Brain microvascular endothelial cell (primary cell): ENCODE measurements at regions not wholly inside any gene's neighbourhood (a gene's known extent, or its start where the extent isn't known, plus 50 kb on each side); places are given as distances from the start of the nearest gene placed in this dataset.
"Not testable (repeated sequence)": the region's sequence is repeated elsewhere in the genome, so short reads cannot be mapped to it uniquely, and the experiment has no call there.

Source experiments
- DNase-seq: peaks from one replicate; pipeline ENCODE4 v3.0.0-alpha.2; 2020
- H3K27ac ChIP-seq: fragments of 250-450 bp; sonication (Bioruptor Pico); 2 replicates; pipeline ENCODE4 v1.5.1; 2020; ENCODE audit warnings: mild to moderate bottlenecking, moderate library complexity
- H3K27me3 ChIP-seq: fragments of 250-450 bp; sonication (Bioruptor Pico); replicated peaks from 2 replicates; pipeline ENCODE4 v1.5.1; 2020; ENCODE audit warnings: mild to moderate bottlenecking
- H3K36me3 ChIP-seq: fragments of 250-450 bp; sonication (Bioruptor Pico); replicated peaks from 2 replicates; pipeline ENCODE4 v1.5.1; 2020; ENCODE audit warnings: mild to moderate bottlenecking
- H3K4me3 ChIP-seq: 2 replicates; pipeline ENCODE4 v1.5.1; 2011; ENCODE audit warnings: low read depth, mild to moderate bottlenecking, control low read depth, low read length, moderate library complexity
- in situ Hi-C: cut with HindIII; loops from 2 replicates; pipeline ENCODE4 v1.10.0; 2017; ENCODE audit warnings: low sequenced_read_pairs, low pct_ligation_motif_present
- TF ChIP-seq, protein P1 (sequence below): IDR thresholded peaks from 2 replicates; pipeline ENCODE4 v1.5.1; 2011; ENCODE audit warnings: low read depth, mild to moderate bottlenecking, moderate library complexity, low read length, control low read depth, inconsistent platforms; ENCODE audit errors: missing control alignments

DNA sequence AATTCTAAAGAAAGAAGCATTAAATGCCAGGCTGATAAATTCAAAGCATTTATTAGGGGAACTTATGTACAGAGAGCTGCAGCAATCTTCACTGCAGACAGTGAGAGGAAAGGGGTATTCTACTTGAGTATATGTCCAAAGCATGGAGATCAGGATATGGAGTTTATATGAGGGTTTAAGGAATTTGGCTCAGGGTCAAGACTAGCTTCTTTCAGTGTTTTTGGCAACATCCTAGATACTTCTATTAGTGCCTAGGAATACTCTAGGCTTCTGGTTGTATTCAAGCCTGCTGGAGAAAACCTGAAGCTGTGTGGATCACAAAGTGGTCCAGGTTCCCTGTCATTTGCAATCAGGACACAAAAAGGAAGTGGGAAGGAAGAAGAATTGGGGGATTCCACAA lies 194.6 kb downstream of the CETN3 start:
- Histone ChIP-seq H3K4me3 (no peak overlapping the region), H3K27ac (no peak overlapping the region), H3K36me3 (no peaks in the 10 kb centered on the region), H3K27me3 (no peaks in the 10 kb centered on the region)
- TF ChIP-seq, protein P1, sequence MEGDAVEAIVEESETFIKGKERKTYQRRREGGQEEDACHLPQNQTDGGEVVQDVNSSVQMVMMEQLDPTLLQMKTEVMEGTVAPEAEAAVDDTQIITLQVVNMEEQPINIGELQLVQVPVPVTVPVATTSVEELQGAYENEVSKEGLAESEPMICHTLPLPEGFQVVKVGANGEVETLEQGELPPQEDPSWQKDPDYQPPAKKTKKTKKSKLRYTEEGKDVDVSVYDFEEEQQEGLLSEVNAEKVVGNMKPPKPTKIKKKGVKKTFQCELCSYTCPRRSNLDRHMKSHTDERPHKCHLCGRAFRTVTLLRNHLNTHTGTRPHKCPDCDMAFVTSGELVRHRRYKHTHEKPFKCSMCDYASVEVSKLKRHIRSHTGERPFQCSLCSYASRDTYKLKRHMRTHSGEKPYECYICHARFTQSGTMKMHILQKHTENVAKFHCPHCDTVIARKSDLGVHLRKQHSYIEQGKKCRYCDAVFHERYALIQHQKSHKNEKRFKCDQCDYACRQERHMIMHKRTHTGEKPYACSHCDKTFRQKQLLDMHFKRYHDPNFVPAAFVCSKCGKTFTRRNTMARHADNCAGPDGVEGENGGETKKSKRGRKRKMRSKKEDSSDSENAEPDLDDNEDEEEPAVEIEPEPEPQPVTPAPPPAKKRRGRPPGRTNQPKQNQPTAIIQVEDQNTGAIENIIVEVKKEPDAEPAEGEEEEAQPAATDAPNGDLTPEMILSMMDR, result no peak
- in situ Hi-C loops, result no loop called here
- no peak for DNase-seq

DNA sequence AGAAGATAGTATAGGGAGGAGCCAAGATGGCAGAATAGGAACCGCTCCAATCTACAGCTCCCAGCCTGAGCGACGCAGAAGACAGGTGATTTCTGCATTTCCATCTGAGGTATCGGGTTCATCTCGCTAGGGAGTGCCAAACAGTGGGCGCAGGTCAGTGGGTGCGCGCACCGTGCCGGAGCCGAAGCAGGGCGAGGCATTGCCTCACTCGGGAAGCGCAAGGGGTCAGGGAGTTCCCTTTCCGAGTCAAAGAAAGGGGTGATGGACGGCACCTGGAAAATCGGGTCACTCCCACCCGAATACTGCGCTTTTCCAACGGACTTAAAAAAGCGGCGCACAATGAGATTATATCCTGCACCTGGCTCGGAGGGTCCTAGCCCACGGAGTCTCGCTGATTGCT lies 201.2 kb downstream of the CETN3 start:
- DNase-seq, H3K36me3 ChIP-seq, H3K4me3 ChIP-seq, H3K27me3 ChIP-seq, in situ Hi-C loops, H3K27ac ChIP-seq: not testable (repeated sequence)

DNA sequence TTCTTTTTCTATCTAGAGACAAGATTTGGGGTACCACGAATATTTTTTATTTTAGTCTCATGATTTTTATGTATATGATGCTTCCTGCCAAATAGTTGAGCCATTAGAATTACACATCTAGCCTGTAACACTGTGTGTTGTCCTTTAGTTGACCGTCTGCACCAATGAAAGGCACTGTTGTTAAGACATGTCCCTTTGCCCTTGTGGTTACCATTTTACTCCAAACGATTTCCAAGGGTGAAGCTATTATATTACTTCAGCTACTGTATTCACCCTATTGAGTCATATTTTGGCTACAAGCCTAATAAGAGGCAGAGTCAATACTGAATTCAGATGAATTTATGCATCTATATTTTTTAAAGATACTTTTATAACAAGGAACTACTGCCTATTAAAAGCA lies 207.6 kb downstream of the CETN3 start:
- H3K27me3 ChIP-seq, result no peaks in the 10 kb centered on the region
- no peak overlapping the region for H3K4me3 ChIP-seq
- TF ChIP-seq, protein P1, result no peak
- peak overlapping the region; percentile 10 for H3K27ac ChIP-seq
- in situ Hi-C loops, result no loop called here
- H3K36me3 ChIP-seq, result no peaks in the 10 kb centered on the region
- peak; percentile 95 for DNase-seq

DNA sequence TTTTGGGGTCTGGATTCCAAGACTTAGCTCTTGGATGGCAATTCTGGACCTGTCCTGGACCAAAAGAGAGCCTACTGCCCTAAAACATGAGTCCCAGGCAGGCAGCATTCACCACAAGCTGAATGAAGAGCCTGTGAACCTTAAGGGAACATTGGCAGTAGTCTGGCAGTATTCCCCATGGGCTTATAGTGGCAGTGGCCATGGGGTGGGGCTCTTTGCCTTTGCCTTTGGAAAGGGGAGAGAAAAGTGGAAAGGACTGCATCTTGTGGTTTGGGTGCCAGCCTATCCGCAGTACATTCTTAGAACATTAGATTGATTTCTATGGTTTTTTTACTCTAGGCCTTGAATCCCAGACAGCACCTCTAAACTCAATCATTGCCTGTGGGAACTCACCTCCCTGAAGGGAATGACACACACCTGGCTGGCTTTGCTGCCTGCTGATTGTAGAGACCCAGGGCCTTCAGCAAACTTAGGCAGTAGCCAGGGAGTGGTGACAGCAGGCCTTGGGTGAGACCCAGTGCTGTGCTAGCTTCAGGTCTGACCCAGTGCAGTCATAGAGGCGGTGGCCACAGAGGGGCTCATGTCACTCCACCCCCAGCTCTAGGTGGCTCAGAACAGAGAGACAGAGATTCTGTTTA lies 216.3 kb downstream of the CETN3 start:
- Histone ChIP-seq H3K27ac (no peak overlapping the region), H3K4me3 (no peak overlapping the region), H3K36me3 (no peaks in the 10 kb centered on the region), H3K27me3 (no peaks in the 10 kb centered on the region)
- no peak for DNase-seq
- TF ChIP-seq, protein P1, result no peak
- in situ Hi-C loops, result no loop called here

DNA sequence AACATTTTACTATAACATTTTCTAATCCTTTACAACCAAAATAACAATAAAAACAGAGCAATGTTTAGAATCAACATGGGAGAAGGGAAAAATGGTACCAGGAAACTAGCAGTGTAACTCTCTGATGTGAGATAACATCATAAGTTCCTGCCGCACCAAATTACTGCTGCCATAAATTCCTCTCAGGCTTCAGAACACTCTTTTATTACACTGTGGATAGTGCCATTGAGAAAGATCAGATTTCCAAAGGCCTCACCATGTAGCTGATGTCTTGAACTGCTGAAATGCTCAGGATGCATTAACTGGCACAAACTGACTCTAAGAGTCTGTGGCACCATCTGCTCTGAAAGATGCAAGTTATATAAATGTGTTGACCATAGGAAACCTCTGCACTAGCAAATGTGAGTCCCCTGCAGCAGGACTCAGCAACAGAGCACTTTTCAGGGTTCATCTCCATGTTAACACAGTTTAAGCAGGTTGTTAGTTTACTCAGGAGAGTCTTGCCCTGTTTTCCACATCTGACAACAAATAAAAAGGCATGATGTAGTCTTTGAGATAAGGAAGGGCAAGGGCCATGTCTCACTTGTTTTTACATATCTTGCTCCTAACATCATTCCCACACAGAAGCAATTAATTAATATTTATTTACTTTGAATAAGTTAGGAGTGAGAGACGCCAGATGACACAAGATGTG lies 218.1 kb downstream of the CETN3 start:
- in situ Hi-C loops, result no loop called here
- TF ChIP-seq, protein P1, result no peak
- H3K27me3 ChIP-seq, result no peaks in the 10 kb centered on the region
- DNase-seq, result no peak
- no peaks in the 10 kb centered on the region for H3K36me3 ChIP-seq
- no peak overlapping the region for H3K4me3 ChIP-seq
- H3K27ac ChIP-seq, result no peak overlapping the region

DNA sequence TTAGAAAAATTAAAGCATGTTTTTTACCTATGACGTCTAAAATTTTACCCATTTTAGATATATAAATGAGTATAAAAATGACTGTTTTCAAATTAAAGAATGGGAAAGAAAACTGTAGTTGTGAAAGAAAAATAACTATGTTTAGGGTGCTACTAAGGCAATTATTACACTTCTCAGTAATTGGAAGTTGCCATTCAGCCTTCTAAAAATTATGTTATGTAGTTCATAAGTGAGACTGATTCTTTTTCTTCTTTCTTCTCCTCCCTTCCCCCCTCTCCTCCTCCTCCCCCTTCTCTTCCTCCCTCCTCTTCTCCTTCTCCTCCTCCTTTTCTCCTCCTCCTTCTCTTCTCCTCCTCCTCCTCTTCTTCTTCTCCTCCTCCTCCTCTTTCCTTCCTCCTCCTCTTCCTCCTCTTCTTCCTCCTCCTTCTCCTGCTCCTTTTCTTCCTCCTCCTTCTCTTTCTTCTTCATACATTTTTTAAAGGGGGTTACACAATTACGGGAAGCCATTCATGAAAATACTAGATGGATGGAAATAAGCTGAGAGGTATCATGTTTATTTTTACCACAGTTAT lies 223.6 kb downstream of the CETN3 start:
- no peaks in the 10 kb centered on the region for H3K36me3 ChIP-seq
- no peak overlapping the region for H3K4me3 ChIP-seq
- no peak for DNase-seq
- no peak overlapping the region for H3K27ac ChIP-seq
- no peaks in the 10 kb centered on the region for H3K27me3 ChIP-seq
- in situ Hi-C loops, result no loop called here
- TF ChIP-seq, protein P1, result no peak
